ENCODE measurements at regions not wholly inside any gene's neighbourhood (a gene's known extent, or its start where the extent isn't known, plus 50 kb on each side); places are given as distances from the start of the nearest gene placed in this dataset.

GRCh38 chrX:5082705-5083104 is 1146.0 kb downstream of the NLGN4X start:
- H3K27ac Mint-ChIP-seq (ENCODE audit: unreplicated experiment) = no peak overlapping the region
- H3K36me3 Mint-ChIP-seq (ENCODE audit: unreplicated experiment) = no peaks in the 10 kb centered on the region
- peaks cover 32% of the 10 kb centered on the region for H3K9me3 Mint-ChIP-seq (ENCODE audit: unreplicated experiment)
- DNase-seq (ENCODE audit: extremely low spot score, unreplicated experiment) = no peak
- no peak overlapping the region for H3K4me3 Mint-ChIP-seq (ENCODE audit: unreplicated experiment)
- H3K4me1 Mint-ChIP-seq (ENCODE audit: unreplicated experiment) = no peaks in the 10 kb centered on the region
- H3K27me3 Mint-ChIP-seq (ENCODE audit: unreplicated experiment) = no peaks in the 10 kb centered on the region
- TF ChIP-seq, protein P1, sequence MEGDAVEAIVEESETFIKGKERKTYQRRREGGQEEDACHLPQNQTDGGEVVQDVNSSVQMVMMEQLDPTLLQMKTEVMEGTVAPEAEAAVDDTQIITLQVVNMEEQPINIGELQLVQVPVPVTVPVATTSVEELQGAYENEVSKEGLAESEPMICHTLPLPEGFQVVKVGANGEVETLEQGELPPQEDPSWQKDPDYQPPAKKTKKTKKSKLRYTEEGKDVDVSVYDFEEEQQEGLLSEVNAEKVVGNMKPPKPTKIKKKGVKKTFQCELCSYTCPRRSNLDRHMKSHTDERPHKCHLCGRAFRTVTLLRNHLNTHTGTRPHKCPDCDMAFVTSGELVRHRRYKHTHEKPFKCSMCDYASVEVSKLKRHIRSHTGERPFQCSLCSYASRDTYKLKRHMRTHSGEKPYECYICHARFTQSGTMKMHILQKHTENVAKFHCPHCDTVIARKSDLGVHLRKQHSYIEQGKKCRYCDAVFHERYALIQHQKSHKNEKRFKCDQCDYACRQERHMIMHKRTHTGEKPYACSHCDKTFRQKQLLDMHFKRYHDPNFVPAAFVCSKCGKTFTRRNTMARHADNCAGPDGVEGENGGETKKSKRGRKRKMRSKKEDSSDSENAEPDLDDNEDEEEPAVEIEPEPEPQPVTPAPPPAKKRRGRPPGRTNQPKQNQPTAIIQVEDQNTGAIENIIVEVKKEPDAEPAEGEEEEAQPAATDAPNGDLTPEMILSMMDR (IDR thresholded peaks at IDR 0.05) = no peak

DNA sequence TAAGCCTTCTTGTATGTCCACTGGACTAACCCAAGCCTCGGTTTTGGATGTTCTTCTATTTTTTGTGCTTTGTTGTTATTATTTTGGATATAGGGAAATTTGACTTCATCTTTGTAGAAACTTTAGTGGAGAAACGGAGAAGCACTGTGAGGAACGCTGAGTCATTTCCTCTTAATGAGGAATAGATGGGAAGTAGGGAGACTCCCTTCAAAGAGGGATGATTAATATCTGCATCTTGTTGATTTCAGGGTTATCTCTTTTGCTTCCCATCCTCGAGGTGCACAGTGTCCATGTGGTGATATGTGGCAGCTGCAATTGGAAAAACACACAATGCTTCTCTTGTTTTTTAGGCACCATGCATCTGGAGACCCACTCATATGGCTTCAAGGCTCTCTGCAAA is 1147.9 kb downstream of the NLGN4X start:
- no peaks in the 10 kb centered on the region for H3K36me3 Mint-ChIP-seq (ENCODE audit: unreplicated experiment)
- no peaks in the 10 kb centered on the region for H3K4me1 Mint-ChIP-seq (ENCODE audit: unreplicated experiment)
- no peaks in the 10 kb centered on the region for H3K27me3 Mint-ChIP-seq (ENCODE audit: unreplicated experiment)
- H3K27ac Mint-ChIP-seq (ENCODE audit: unreplicated experiment) = no peak overlapping the region
- H3K9me3 Mint-ChIP-seq (ENCODE audit: unreplicated experiment) = peaks cover 46% of the 10 kb centered on the region
- no peak overlapping the region for H3K4me3 Mint-ChIP-seq (ENCODE audit: unreplicated experiment)
- TF ChIP-seq, protein P1 (IDR thresholded peaks at IDR 0.05) = no peak
- DNase-seq (ENCODE audit: extremely low spot score, unreplicated experiment) = no peak

GRCh38 chrX:5068550-5068949 is 1160.1 kb downstream of the NLGN4X start:
- no peak for DNase-seq (ENCODE audit: extremely low spot score, unreplicated experiment)
- no peak overlapping the region for H3K27ac Mint-ChIP-seq (ENCODE audit: unreplicated experiment)
- TF ChIP-seq, protein P1 (IDR thresholded peaks at IDR 0.05) = no peak
- no peaks in the 10 kb centered on the region for H3K27me3 Mint-ChIP-seq (ENCODE audit: unreplicated experiment)
- H3K4me3 Mint-ChIP-seq (ENCODE audit: unreplicated experiment) = no peak overlapping the region
- H3K36me3 Mint-ChIP-seq (ENCODE audit: unreplicated experiment) = no peaks in the 10 kb centered on the region
- H3K9me3 Mint-ChIP-seq (ENCODE audit: unreplicated experiment) = peaks cover 18% of the 10 kb centered on the region
- no peaks in the 10 kb centered on the region for H3K4me1 Mint-ChIP-seq (ENCODE audit: unreplicated experiment)

DNA sequence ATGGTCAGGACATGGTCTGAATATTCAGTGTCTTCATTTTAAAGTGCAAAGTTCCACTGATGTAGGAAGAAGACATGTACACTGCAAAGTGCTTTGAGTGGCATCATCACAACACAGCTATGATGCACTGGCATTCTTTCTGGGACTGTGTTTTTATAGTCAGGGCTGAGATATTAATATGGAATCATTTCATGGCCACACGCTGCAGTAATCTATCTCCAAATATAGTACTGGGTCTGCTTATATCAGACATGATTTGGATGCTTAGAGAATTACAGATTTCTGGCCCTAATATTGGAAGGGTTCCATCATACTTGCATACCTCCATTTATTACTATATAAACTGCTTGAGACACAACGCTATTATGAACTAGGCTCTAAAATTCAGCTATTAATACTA is 1170.9 kb downstream of the NLGN4X start:
- TF ChIP-seq, protein P1 (IDR thresholded peaks at IDR 0.05) = no peak
- no peak overlapping the region for H3K4me3 Mint-ChIP-seq (ENCODE audit: unreplicated experiment)
- no peaks in the 10 kb centered on the region for H3K36me3 Mint-ChIP-seq (ENCODE audit: unreplicated experiment)
- no peak overlapping the region for H3K27ac Mint-ChIP-seq (ENCODE audit: unreplicated experiment)
- no peaks in the 10 kb centered on the region for H3K27me3 Mint-ChIP-seq (ENCODE audit: unreplicated experiment)
- no peaks in the 10 kb centered on the region for H3K4me1 Mint-ChIP-seq (ENCODE audit: unreplicated experiment)
- DNase-seq (ENCODE audit: extremely low spot score, unreplicated experiment) = no peak
- H3K9me3 Mint-ChIP-seq (ENCODE audit: unreplicated experiment) = peaks cover 41% of the 10 kb centered on the region

DNA sequence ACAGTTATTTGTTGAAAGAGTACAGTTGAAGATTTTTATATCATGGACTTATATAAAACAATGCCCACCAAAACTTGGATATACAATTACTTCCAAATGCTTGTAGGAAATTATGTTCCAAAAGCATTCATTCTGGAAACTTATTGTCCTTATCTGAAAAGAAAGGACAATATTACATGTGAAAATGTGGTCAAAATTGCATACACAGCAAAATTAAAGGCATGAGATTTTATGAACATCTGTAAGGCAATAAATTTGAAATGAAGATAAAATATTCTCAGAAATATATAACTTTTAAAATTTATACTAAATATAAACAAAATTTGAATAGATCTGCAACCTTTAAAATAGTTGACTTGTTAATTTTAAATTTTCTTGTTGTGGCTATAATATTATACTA is 1173.8 kb downstream of the NLGN4X start:
- TF ChIP-seq, protein P1 (IDR thresholded peaks at IDR 0.05) = no peak
- Mint-ChIP-seq H3K4me3 (ENCODE audit: unreplicated experiment) (no peak overlapping the region), H3K27me3 (ENCODE audit: unreplicated experiment) (no peaks in the 10 kb centered on the region), H3K4me1 (ENCODE audit: unreplicated experiment) (no peaks in the 10 kb centered on the region), H3K9me3 (ENCODE audit: unreplicated experiment) (peaks cover 36% of the 10 kb centered on the region), H3K36me3 (ENCODE audit: unreplicated experiment) (no peaks in the 10 kb centered on the region), H3K27ac (ENCODE audit: unreplicated experiment) (no peak overlapping the region)
- DNase-seq (ENCODE audit: extremely low spot score, unreplicated experiment) = no peak
